ENCODE measurements at regions not wholly inside any gene's neighbourhood (a gene's known extent, or its start where the extent isn't known, plus 50 kb on each side); places are given as distances from the start of the nearest gene placed in this dataset.
A peak's percentile ranks its signal among the peaks of the same experiment; 100 is the strongest.

DNA sequence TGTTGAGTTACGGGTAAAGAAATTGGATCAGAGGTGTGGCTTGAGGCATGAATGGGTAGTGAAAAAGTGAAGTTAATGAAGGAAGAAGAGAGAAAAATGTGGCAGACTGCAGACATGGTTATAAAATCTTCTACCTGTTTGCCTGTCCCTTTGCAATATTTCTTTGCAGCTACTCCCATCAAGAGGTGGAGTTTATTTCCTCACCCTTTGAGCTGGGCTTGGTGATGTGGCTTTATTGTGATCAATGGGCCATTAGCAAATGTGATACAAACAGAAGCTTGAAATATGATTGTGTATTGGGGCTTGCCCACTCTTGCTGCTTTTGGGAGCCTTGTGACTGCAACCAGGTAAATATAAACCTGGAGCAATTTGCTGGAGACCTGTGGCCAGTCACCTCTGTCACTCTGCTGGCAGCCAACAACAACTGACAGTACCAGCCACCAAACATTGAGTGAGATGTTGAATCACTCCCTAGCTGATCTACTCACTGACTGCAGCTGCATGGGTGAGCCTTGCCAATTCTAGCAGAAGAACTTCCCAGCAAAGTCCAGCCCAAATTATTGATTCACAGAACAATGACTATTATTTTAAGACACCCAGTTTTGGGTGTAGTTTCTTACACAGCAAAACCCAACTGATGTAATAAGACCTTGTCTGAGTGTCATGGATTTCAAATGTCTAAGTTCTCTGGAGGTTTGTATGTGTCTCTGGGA, 151.0 kb upstream of the ATP2B1 start:
- no peaks in the 10 kb centered on the region for H3K36me3 ChIP-seq (ENCODE audit: low read length)
- no peak overlapping the region for H3K4me3 ChIP-seq (ENCODE audit: insufficient read depth, low read length, poor library complexity, severe bottlenecking)
- no peaks in the 10 kb centered on the region for H4K20me1 ChIP-seq (ENCODE audit: low read depth, low read length)
- H3K27me3 ChIP-seq (ENCODE audit: low read length): no peaks in the 10 kb centered on the region
- H3K9me2 ChIP-seq (replicated peaks; ENCODE audit: insufficient read depth, low read length): no peaks in the 10 kb centered on the region
- no peak for TF ChIP-seq EZH2phosphoT487 (conservative IDR thresholded peaks at IDR 0.05; ENCODE audit: low read length)
- TF ChIP-seq, protein P1, sequence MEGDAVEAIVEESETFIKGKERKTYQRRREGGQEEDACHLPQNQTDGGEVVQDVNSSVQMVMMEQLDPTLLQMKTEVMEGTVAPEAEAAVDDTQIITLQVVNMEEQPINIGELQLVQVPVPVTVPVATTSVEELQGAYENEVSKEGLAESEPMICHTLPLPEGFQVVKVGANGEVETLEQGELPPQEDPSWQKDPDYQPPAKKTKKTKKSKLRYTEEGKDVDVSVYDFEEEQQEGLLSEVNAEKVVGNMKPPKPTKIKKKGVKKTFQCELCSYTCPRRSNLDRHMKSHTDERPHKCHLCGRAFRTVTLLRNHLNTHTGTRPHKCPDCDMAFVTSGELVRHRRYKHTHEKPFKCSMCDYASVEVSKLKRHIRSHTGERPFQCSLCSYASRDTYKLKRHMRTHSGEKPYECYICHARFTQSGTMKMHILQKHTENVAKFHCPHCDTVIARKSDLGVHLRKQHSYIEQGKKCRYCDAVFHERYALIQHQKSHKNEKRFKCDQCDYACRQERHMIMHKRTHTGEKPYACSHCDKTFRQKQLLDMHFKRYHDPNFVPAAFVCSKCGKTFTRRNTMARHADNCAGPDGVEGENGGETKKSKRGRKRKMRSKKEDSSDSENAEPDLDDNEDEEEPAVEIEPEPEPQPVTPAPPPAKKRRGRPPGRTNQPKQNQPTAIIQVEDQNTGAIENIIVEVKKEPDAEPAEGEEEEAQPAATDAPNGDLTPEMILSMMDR (IDR thresholded peaks at IDR 0.05; ENCODE audit: insufficient read depth, low read length, poor library complexity, severe bottlenecking): no peak
- H3K79me2 ChIP-seq (ENCODE audit: insufficient read depth, low read length): no peaks in the 10 kb centered on the region
- no peak overlapping the region for H3K27ac ChIP-seq (ENCODE audit: low read depth, low read length)
- no peak overlapping the region for H3K4me2 ChIP-seq (ENCODE audit: low read depth, low read length, poor library complexity, severe bottlenecking)
- H3F3A ChIP-seq (ENCODE audit: insufficient read depth): peaks cover 8% of the 10 kb centered on the region
- H3K9me3 ChIP-seq (ENCODE audit: insufficient read depth, low read length): no peaks in the 10 kb centered on the region
- H2AFZ ChIP-seq (ENCODE audit: low read depth, low read length, severe bottlenecking): peak overlapping the region; percentile 12
- H3K9ac ChIP-seq (ENCODE audit: low read length): no peak overlapping the region

DNA sequence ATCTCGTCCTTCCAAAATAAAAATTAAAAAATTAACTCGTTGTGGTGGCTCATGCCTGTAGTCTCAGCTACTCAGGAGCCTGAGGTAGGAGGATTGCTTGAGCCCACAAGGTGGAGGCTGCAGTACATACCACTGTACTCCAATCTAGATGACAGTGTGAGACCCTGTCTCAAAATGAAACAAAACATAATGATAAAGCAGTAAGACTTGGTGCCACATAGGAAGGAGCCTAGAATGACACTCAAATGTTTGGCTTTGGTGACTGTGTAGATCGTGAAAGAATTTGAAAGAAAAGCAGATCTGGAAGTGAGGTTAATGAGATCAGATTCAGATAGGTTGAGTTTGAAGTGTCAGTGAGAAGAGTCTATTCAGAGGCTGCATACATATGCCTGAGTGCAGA, 150.1 kb upstream of the ATP2B1 start:
- no peaks in the 10 kb centered on the region for H3K9me2 ChIP-seq (replicated peaks; ENCODE audit: insufficient read depth, low read length)
- TF ChIP-seq, protein P1 (IDR thresholded peaks at IDR 0.05; ENCODE audit: insufficient read depth, low read length, poor library complexity, severe bottlenecking): no peak
- TF ChIP-seq EZH2phosphoT487 (conservative IDR thresholded peaks at IDR 0.05; ENCODE audit: low read length): no peak
- H3K27ac ChIP-seq (ENCODE audit: low read depth, low read length): no peak overlapping the region
- no peak overlapping the region for H2AFZ ChIP-seq (ENCODE audit: low read depth, low read length, severe bottlenecking)
- H3K4me2 ChIP-seq (ENCODE audit: low read depth, low read length, poor library complexity, severe bottlenecking): no peak overlapping the region
- H3K9ac ChIP-seq (ENCODE audit: low read length): no peak overlapping the region
- no peaks in the 10 kb centered on the region for H3K9me3 ChIP-seq (ENCODE audit: insufficient read depth, low read length)
- no peaks in the 10 kb centered on the region for H3K79me2 ChIP-seq (ENCODE audit: insufficient read depth, low read length)
- H3K36me3 ChIP-seq (ENCODE audit: low read length): no peaks in the 10 kb centered on the region
- H3F3A ChIP-seq (ENCODE audit: insufficient read depth): peaks cover 4% of the 10 kb centered on the region
- H3K27me3 ChIP-seq (ENCODE audit: low read length): no peaks in the 10 kb centered on the region
- H3K4me3 ChIP-seq (ENCODE audit: insufficient read depth, low read length, poor library complexity, severe bottlenecking): no peak overlapping the region
- no peaks in the 10 kb centered on the region for H4K20me1 ChIP-seq (ENCODE audit: low read depth, low read length)

DNA sequence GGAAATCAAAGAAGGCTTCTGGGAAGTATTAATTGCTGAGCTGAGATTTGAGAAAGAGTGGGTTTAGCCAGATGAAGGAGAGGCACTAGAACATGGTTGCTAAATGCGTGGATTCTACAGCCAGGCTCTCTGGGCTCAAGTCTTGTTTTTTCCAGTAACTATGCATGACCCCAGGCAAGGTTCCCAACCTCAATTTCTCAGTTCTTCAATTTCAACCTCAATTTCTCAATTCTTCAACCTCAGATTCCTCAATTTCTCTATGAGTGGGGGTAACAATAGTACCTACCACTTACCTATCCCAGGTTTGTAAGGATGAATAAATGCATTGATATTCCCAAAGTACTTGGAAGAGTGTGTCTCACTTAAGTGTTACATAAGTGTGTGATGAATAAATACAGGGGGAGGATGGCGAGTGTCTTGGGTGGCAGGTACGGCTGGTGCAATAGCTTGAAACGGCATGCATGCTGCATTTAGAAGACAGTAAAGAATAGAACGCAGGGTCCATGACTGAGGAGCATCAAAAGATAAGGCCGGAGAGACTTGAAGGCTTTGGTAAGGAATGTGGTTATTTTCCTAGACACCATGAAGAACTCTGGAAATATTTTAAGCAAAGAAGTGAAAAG, 149.1 kb upstream of the ATP2B1 start:
- no peaks in the 10 kb centered on the region for H3K36me3 ChIP-seq (ENCODE audit: low read length)
- no peak overlapping the region for H3K27ac ChIP-seq (ENCODE audit: low read depth, low read length)
- H3F3A ChIP-seq (ENCODE audit: insufficient read depth): no peaks in the 10 kb centered on the region; the same call in 1 of the 2 replicates
- H3K9ac ChIP-seq (ENCODE audit: low read length): no peak overlapping the region
- H3K27me3 ChIP-seq (ENCODE audit: low read length): no peaks in the 10 kb centered on the region
- no peak overlapping the region for H2AFZ ChIP-seq (ENCODE audit: low read depth, low read length, severe bottlenecking)
- H3K9me2 ChIP-seq (replicated peaks; ENCODE audit: insufficient read depth, low read length): no peaks in the 10 kb centered on the region
- TF ChIP-seq EZH2phosphoT487 (conservative IDR thresholded peaks at IDR 0.05; ENCODE audit: low read length): no peak
- TF ChIP-seq, protein P1 (IDR thresholded peaks at IDR 0.05; ENCODE audit: insufficient read depth, low read length, poor library complexity, severe bottlenecking): no peak
- H3K4me2 ChIP-seq (ENCODE audit: low read depth, low read length, poor library complexity, severe bottlenecking): no peak overlapping the region
- no peaks in the 10 kb centered on the region for H3K79me2 ChIP-seq (ENCODE audit: insufficient read depth, low read length)
- H3K4me3 ChIP-seq (ENCODE audit: insufficient read depth, low read length, poor library complexity, severe bottlenecking): no peak overlapping the region
- H4K20me1 ChIP-seq (ENCODE audit: low read depth, low read length): no peaks in the 10 kb centered on the region
- H3K9me3 ChIP-seq (ENCODE audit: insufficient read depth, low read length): no peaks in the 10 kb centered on the region
